Suprapubic skin (tissue), 3 donors: ENCODE measurements at regions not wholly inside any gene's neighbourhood (a gene's known extent, or its start where the extent isn't known, plus 50 kb on each side); places are given as distances from the start of the nearest gene placed in this dataset.

Experiments used
- CTCF ChIP-seq, 2 donors: fragments of 200-600 bp in 1 of 2; fragments of 450-650 bp in 1 of 2; sonication (generic) in 1 of 2; IDR thresholded peaks; one replicate each; pipeline ENCODE4 v1.5.1; 2016 to 2019; ENCODE audit warnings: antibody characterized with exemption in 2 of 2, mild to moderate bottlenecking in 1 of 2, moderate library complexity in 1 of 2
- POLR2AphosphoS5 ChIP-seq, 3 donors: sonication (generic); formaldehyde crosslinking; IDR thresholded peaks; one replicate each; pipeline ENCODE4 v1.6.1; 2017; ENCODE audit warnings: antibody characterized with exemption in 3 of 3

GRCh38 chr6:120916844-120917243 is 417.4 kb downstream of the TBC1D32 start:
- TF ChIP-seq CTCF (IDR thresholded peaks at IDR 0.05) (no peak), POLR2AphosphoS5 (IDR thresholded peaks at IDR 0.05) (no peak)
